ENCODE measurements at regions not wholly inside any gene's neighbourhood (a gene's known extent, or its start where the extent isn't known, plus 50 kb on each side); places are given as distances from the start of the nearest gene placed in this dataset.
"Not testable (repeated sequence)": the region's sequence is repeated elsewhere in the genome, so short reads cannot be mapped to it uniquely, and the experiment has no call there.

DNA sequence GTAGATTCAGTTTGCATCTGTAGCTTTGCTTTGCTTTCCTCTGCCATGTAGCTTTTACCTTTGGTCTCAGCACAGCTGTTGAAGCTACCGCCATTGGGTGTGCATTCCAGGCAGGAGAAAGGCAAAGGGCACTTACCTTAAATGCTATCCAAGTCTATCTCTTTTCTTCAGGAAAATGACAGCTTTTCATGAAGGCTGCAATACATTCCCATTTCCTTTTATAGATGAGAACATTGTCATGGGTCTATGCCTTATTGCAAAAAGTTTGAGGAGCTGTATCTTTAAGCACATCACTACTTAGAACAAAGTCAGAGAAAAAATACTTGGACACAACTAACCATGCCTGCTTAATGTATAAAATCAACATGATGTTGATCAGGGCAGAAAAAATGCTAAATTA lies 266.8 kb downstream of the DOK5 start:
- FAIRE-seq (no peak), DNase-seq (ENCODE audit: insufficient read length, low spot score) (no peak)
- no peak for TF ChIP-seq POLR2A (IDR thresholded peaks at IDR 0.05; ENCODE audit: low read depth, low read length)

DNA sequence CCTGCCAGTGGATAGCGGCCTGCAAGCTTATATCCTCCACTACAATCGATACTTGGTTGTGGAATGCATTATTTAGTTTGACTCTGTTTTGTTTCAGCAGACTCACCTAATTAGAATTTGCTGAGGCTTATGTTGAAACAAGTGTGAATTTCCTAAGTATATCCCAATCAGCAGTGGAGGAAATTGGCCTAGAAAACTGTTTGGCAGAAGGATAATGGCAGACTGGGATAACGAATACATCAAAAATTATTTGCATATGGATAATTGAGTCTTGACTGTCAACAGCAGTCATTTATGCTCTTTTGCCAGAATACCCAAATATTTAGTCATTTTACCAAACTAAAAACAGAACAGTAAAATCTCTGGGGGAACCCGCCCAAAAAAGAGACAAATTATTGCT lies 261.0 kb downstream of the DOK5 start:
- FAIRE-seq (no peak), DNase-seq (ENCODE audit: insufficient read length, low spot score) (no peak)
- no peak for TF ChIP-seq POLR2A (IDR thresholded peaks at IDR 0.05; ENCODE audit: low read depth, low read length)

DNA sequence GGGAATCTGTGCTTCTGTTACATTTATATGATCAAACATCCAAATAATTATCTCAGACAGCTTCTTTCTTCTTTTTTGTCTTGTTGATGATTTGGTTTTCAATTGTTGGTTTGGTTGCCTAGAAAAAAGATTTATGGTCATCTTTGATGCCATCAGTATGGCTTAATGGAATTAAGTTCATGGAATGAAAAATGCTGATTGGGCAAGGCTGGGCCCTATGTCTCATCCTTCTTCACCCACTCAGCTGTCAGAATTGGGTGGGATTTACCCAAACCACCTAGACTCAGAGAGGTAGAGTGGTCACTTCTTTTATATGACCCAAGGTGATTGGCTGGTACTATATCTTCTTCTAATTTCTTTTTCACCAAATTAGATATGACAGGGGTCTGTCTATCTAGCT lies 258.3 kb downstream of the DOK5 start:
- no peak for FAIRE-seq
- no peak for TF ChIP-seq POLR2A (IDR thresholded peaks at IDR 0.05; ENCODE audit: low read depth, low read length)
- DNase-seq (ENCODE audit: insufficient read length, low spot score) = no peak

DNA sequence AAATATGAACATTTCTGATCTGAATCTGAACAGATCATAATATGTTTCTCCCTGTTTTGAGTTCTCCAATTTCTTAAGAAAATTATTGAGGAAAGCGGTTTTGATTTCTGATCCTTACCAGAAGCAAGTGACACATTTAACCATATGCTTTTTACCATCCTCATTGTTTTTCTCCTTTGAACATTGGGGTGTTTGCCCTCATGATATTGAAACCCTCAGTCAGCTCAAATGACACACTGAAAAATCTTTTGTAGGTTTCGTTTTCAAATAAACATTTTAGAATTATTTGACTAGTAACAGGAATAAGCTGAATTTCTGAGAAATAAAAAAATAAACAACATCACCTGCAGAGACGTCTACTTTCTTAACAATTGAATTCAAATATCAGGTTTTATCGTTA lies 252.1 kb downstream of the DOK5 start:
- FAIRE-seq = no peak
- TF ChIP-seq POLR2A (IDR thresholded peaks at IDR 0.05; ENCODE audit: low read depth, low read length) = no peak
- DNase-seq (ENCODE audit: insufficient read length, low spot score) = no peak

DNA sequence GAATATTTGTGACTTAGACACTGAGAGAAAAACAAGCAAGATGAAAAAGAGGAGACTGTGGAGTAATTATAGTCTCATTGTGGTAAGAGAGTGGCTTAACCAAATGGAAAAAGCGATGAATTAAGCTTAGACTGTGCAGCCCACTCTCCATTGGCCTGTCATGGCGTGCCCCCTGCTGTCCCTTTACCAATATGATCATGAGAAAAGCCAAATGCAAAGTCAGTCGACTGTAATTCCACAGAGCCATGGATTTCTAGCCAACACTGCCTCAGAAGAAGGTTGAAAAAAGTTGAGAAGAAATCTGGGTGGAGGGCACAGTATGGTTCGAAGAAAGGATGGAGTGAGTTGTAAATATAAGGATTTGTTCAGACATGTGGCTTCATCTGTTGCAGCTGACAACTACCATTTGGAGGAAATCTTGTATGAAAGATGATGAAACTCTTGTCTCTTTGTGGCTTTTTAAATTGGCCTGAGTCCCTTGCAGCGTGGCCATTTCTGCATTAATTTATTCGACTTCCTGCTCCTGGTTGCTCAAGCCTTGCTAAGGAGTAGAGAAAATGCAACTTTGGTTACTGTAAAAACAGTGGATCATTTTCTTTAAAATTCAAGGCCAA lies 251.4 kb downstream of the DOK5 start:
- no peak for TF ChIP-seq POLR2A (IDR thresholded peaks at IDR 0.05; ENCODE audit: low read depth, low read length)
- FAIRE-seq (no peak), DNase-seq (ENCODE audit: insufficient read length, low spot score) (no peak)

DNA sequence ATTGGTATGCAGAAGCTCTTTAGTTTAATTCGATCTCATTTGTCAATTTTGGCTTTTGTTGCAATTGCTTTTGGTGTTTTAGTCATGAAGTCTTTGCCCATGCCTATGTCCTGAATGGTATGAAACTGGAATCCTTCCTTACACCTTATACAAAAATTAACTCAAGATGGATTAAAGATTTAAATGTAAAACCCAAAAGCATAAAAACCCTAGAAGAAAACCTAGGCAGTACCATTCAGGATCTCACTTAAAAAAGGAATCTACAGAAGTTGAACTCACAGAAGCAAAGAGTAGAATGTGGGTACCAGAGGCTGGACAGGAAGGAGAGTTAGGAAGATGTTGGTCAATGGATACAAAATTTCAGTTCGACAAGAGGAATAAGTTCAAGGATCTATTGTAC lies 249.9 kb downstream of the DOK5 start:
- DNase-seq (ENCODE audit: insufficient read length, low spot score); FAIRE-seq: not testable (repeated sequence)

DNA sequence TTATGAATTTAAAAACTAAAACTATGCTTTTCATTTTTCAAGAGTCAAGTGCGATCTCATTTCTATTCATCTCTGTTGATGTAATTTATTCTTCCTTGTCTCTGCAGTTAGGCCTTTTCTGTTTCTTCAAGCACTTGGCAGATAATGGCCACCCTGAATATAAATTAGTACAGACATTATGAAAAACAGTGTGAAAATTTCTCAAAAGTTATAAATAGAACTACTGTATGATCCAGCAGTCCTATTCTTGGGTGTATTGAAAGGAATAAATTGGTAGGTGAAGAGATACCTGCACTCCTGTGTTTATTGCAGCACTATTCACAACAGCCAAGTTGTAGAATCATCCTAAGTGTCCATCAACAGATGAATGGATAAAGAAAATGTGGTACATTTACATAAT lies 248.3 kb downstream of the DOK5 start:
- FAIRE-seq (no peak), DNase-seq (ENCODE audit: insufficient read length, low spot score) (no peak)
- TF ChIP-seq POLR2A (IDR thresholded peaks at IDR 0.05; ENCODE audit: low read depth, low read length) = no peak

DNA sequence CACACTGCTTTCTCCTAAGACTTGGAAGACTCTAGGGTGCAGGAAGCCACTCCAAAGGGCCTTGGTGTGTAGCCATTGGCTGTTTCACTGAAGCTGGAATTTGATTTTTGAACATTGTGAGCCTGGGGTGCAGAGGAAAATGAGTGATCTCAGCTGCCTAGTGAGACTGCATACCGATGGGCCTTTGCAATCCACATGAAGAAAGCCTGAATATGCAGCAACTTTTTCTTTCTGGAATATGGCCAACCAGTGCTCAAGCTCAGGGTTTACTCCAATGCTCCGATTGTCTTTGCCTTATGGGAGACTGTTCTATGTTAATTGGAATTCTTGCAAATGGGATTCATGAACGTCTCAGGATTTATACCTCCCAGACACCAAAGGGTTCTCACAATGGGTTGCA lies 242.6 kb downstream of the DOK5 start:
- FAIRE-seq (no peak), DNase-seq (ENCODE audit: insufficient read length, low spot score) (no peak)
- TF ChIP-seq POLR2A (IDR thresholded peaks at IDR 0.05; ENCODE audit: low read depth, low read length) = no peak

DNA sequence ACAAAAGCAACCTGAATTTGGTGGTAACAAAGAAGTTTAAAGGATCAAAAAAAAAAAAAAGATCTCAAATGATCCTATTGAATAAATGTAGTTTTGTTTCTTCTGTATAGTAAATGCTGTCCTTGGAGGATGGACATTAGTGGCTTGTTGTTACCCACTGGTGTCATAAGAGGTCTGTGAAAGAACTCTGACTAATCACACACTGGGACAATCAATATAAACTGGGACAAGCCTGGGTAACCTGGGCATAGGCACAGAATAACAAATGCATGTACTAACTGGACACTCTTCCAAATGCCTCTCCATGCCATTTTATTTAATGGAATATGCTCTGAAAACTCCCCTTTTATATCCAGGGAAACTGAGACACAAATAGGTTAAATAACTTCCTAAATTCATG lies 241.4 kb downstream of the DOK5 start:
- FAIRE-seq (no peak), DNase-seq (ENCODE audit: insufficient read length, low spot score) (no peak)
- no peak for TF ChIP-seq POLR2A (IDR thresholded peaks at IDR 0.05; ENCODE audit: low read depth, low read length)

DNA sequence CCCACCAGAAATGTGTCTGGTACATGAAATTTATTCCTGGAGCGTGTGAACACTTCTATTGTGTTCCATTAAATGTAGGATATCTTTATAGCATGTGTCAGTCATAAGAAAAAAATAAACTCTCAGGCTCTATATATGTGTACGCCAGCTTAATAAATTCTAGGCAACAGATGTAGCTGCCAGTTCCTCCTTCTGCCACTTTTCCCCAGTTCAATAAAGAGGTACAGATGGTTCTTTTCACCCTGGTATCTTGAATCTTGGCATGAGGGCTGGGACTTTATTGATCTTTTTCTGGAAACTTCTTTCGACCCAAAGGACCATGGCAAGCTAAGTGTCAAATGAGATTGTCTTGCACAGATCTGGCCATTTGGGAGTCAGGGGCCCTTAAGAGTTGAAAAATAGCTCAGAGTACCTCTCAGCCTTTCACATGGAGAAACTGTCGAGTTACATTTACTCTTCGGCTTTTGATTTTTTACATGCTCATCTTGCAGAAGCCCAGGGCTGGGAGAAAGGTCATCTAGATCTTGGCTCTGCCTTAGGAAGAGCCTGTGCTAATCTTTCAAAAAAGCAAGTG lies 240.9 kb downstream of the DOK5 start:
- DNase-seq (ENCODE audit: insufficient read length, low spot score) (no peak), FAIRE-seq (no peak)
- TF ChIP-seq POLR2A (IDR thresholded peaks at IDR 0.05; ENCODE audit: low read depth, low read length) = no peak

DNA sequence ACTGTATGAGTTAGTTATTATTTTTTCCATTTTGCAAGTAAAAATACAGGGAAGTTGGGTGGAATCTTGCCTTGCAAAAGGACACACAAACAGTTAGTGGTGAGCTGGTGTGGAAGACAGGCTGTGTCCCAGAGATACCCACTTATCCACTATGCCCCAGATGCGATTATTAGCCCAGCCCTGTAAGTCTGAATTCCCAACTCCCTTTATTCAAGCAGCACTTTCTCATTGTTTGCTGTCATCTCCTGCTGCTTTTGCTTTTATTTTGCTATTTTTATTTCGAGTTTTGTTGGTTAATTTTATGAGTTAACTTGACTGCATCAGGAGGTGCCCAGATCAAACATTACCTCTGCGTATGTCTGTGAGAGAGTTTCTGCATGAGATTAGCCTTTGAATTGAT lies 239.4 kb downstream of the DOK5 start:
- DNase-seq (ENCODE audit: insufficient read length, low spot score) (no peak), FAIRE-seq (no peak)
- no peak for TF ChIP-seq POLR2A (IDR thresholded peaks at IDR 0.05; ENCODE audit: low read depth, low read length)

DNA sequence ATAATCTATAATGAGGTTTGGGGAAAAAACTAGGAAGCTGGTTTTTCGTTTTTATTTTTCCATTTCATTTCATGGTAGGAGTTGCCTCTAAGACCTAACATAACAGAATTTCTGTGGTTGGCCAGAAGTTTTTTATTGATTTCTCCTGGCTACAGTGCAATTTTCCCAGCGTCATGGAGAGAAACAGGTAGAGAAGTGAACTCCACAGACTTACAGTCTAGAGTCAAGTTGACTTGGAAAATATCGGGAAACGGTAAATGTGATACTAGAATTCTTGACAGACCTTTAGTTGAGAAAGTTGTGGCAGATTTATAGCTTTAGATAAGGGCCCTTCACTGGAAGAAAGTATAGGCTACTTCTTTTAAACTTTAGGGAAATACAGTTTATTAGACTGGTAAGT lies 238.3 kb downstream of the DOK5 start:
- no peak for TF ChIP-seq POLR2A (IDR thresholded peaks at IDR 0.05; ENCODE audit: low read depth, low read length)
- FAIRE-seq (no peak), DNase-seq (ENCODE audit: insufficient read length, low spot score) (no peak)

DNA sequence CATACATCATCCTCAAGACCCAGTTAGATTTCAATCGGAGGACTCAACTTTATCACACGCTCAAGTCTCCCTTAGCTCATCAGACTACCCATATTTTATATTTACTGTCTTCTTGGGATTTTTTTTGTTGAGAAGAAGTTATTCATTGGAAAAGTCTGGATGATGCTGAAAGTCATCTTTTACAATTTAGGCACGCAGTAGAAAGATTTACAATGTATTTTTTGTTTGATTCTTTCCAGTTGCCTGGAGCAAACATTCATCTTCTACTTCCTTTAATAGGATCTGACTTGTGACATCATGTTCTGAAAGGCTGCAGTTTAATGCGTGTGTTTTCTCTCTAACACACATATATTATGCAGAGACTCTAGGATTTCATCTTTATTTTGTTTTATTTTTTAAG lies 235.7 kb downstream of the DOK5 start:
- FAIRE-seq = no peak
- TF ChIP-seq POLR2A (IDR thresholded peaks at IDR 0.05; ENCODE audit: low read depth, low read length) = no peak
- no peak for DNase-seq (ENCODE audit: insufficient read length, low spot score)

DNA sequence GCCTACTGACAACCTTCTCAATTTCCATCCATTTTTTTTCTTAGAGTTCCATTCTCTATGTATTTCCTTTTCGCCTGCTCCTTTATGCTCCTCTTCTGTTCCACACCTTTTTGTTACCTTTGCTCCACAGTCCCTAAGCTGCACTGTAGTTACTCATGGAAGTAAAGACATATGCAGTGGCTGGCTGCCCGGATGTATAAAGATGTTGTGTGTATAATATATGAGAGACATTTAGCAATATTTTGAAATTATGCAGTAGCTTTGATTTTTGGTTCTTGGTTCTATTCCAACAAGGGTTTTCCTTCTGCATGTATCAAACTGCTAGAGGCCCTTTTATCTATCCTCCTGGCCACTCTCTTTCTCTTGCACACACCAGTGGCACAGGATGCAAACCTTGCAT lies 234.9 kb downstream of the DOK5 start:
- no peak for FAIRE-seq
- no peak for DNase-seq (ENCODE audit: insufficient read length, low spot score)
- no peak for TF ChIP-seq POLR2A (IDR thresholded peaks at IDR 0.05; ENCODE audit: low read depth, low read length)

DNA sequence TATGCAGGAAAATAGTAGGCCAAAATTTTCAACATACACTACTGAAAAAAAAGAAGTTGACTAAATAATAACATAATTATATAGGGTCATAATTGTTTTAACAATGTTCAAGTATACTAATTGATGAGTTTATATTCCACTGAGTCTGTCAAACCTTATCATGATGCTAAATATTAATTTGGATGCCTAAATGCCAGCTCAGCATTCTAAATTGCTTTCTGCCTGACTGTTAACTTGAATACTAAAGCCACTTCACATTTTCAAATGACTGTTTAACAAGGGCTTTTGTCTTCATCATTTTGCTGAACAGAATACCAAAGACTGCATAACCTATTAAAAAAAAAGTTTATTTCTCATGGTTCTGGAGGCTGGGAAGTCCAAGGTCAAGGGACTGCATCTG lies 232.8 kb downstream of the DOK5 start:
- FAIRE-seq (no peak), DNase-seq (ENCODE audit: insufficient read length, low spot score) (no peak)
- TF ChIP-seq POLR2A (IDR thresholded peaks at IDR 0.05; ENCODE audit: low read depth, low read length) = no peak

DNA sequence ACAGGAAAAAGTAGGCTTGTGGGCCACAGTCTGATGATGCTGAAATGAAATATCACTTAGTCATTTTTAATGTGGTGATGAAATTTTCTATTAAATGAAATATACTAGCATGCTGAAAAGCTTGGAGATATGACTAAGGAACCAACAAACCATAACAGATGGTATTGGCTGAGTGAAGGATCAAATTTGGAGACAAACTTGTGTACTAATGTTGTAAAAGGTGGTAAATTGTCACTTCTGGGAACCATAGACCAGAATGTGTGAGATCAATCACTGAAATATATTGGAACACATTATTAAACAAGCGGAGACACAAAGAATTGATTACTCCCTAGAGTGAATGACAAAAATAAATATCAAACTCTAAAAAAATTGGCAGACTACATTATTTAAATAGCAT lies 232.4 kb downstream of the DOK5 start:
- no peak for DNase-seq (ENCODE audit: insufficient read length, low spot score)
- no peak for FAIRE-seq
- TF ChIP-seq POLR2A (IDR thresholded peaks at IDR 0.05; ENCODE audit: low read depth, low read length) = no peak
